ENCODE measurements at regions not wholly inside any gene's neighbourhood (a gene's known extent, or its start where the extent isn't known, plus 50 kb on each side); places are given as distances from the start of the nearest gene placed in this dataset.

GRCh38 chr18:42394238-42394637 is 439.2 kb downstream of the PIK3C3 start:
- no peak overlapping the region for H3K4me3 ChIP-seq (ENCODE audit: low read depth, low read length)
- DNase-seq (ENCODE audit: low read depth) = no peak
- no peak for TF ChIP-seq CTCF (IDR thresholded peaks at IDR 0.05; ENCODE audit: control insufficient read depth, extremely low read depth, insufficient read depth)

GRCh38 chr18:42401131-42401673 is 446.2 kb downstream of the PIK3C3 start:
- H3K4me3 ChIP-seq (ENCODE audit: low read depth, low read length) = no peak overlapping the region
- TF ChIP-seq CTCF (IDR thresholded peaks at IDR 0.05; ENCODE audit: control insufficient read depth, extremely low read depth, insufficient read depth) = no peak
- no peak for DNase-seq (ENCODE audit: low read depth)

- no peak overlapping the region for H3K4me3 ChIP-seq (ENCODE audit: low read depth, low read length)
- DNase-seq (ENCODE audit: low read depth) = no peak
- TF ChIP-seq CTCF (IDR thresholded peaks at IDR 0.05; ENCODE audit: control insufficient read depth, extremely low read depth, insufficient read depth) = no peak
Measured at GRCh38 chr18:42404151-42404550, 449.1 kb downstream of the PIK3C3 start.

GRCh38 chr18:42409005-42409404 is 454.0 kb downstream of the PIK3C3 start:
- no peak overlapping the region for H3K4me3 ChIP-seq (ENCODE audit: low read depth, low read length)
- no peak for TF ChIP-seq CTCF (IDR thresholded peaks at IDR 0.05; ENCODE audit: control insufficient read depth, extremely low read depth, insufficient read depth)
- no peak for DNase-seq (ENCODE audit: low read depth)

- H3K4me3 ChIP-seq (ENCODE audit: low read depth, low read length) = no peak overlapping the region
- TF ChIP-seq CTCF (IDR thresholded peaks at IDR 0.05; ENCODE audit: control insufficient read depth, extremely low read depth, insufficient read depth) = no peak
- no peak for DNase-seq (ENCODE audit: low read depth)
Measured at GRCh38 chr18:42412281-42412680, 457.2 kb downstream of the PIK3C3 start.

GRCh38 chr18:42412896-42413295 is 457.9 kb downstream of the PIK3C3 start:
- DNase-seq (ENCODE audit: low read depth) = no peak
- no peak overlapping the region for H3K4me3 ChIP-seq (ENCODE audit: low read depth, low read length)
- TF ChIP-seq CTCF (IDR thresholded peaks at IDR 0.05; ENCODE audit: control insufficient read depth, extremely low read depth, insufficient read depth) = no peak

- DNase-seq (ENCODE audit: low read depth) = peak; percentile 74
- TF ChIP-seq CTCF (IDR thresholded peaks at IDR 0.05; ENCODE audit: control insufficient read depth, extremely low read depth, insufficient read depth) = no peak
- H3K4me3 ChIP-seq (ENCODE audit: low read depth, low read length) = no peak overlapping the region
Measured at GRCh38 chr18:42413870-42414269, 458.8 kb downstream of the PIK3C3 start.

All from LNCaP clone FGC (cell line).